ENCODE measurements at regions not wholly inside any gene's neighbourhood (a gene's known extent, or its start where the extent isn't known, plus 50 kb on each side); places are given as distances from the start of the nearest gene placed in this dataset.

- Histone ChIP-seq H3K56ac (ENCODE audit: extremely low read depth, insufficient read depth, low read length) (no peak overlapping the region), H4K91ac (ENCODE audit: insufficient read depth, low read depth, low read length) (no peak overlapping the region), H3K79me1 (ENCODE audit: low read depth in 1 of 2, low read length in 2 of 2) (no peaks in the 10 kb centered on the region), H3K9ac (ENCODE audit: low read depth, low read length) (no peak overlapping the region), H2AK9ac (replicated peaks; ENCODE audit: low read depth, low read length, poor library complexity) (no peak overlapping the region), H2BK15ac (ENCODE audit: low read depth, low read length) (no peak overlapping the region), H2BK20ac (ENCODE audit: low read depth, low read length) (no peak overlapping the region), H3K9me1 (ENCODE audit: insufficient read depth, low read length) (no peaks in the 10 kb centered on the region), H4K20me1 (ENCODE audit: insufficient read depth, low read length) (no peaks in the 10 kb centered on the region), H4K8ac (ENCODE audit: low read depth in 2 of 2, low read length in 2 of 2) (no peak overlapping the region), H3K18ac (ENCODE audit: low read depth, low read length) (no peak overlapping the region), H4K5ac (ENCODE audit: low read depth, low read length) (no peak overlapping the region), H3K14ac (replicated peaks; ENCODE audit: low read depth, low read length) (no peak overlapping the region), H2BK120ac (ENCODE audit: low read depth, low read length) (no peak overlapping the region), H2BK5ac (ENCODE audit: low read depth, low read length, poor library complexity, severe bottlenecking) (no peak overlapping the region), H3K27ac (ENCODE audit: insufficient read depth, low read length) (no peak overlapping the region), H3K9me3 (ENCODE audit: control insufficient read depth, insufficient read depth, low read length) (no peaks in the 10 kb centered on the region), H3K4me3 (ENCODE audit: insufficient read depth, low read depth, low read length) (no peak overlapping the region), H3K27me3 (ENCODE audit: control insufficient read depth, insufficient read depth, low read length) (no peaks in the 10 kb centered on the region), H3K23ac (ENCODE audit: low read depth, low read length) (no peak overlapping the region), H3K4me2 (ENCODE audit: low read depth, low read length) (no peak overlapping the region), H2AK5ac (ENCODE audit: low read depth, low read length) (no peak overlapping the region), H2AFZ (replicated peaks; ENCODE audit: low read length, poor library complexity) (no peak overlapping the region), H3K36me3 (ENCODE audit: control insufficient read depth, insufficient read depth, low read length) (no peaks in the 10 kb centered on the region), H3K4me1 (ENCODE audit: control insufficient read depth, insufficient read depth, low read length) (no peaks in the 10 kb centered on the region), H3K4ac (ENCODE audit: low read depth, low read length) (no peak overlapping the region)
- POLR2A ChIA-PET (ENCODE audit: unreplicated experiment) = no interaction called here
- intact Hi-C loops (cut with micrococcal nuclease) = no loop called here
- in situ Hi-C loops (cut with MboI; ENCODE audit: low sequenced_read_pairs) = no loop called here
- WGBS, 2 experiments (ENCODE audit: extremely low coverage in 2 of 2, insufficient read length in 1 of 2) = no CpG with 5 or more reads among the region's 1 CpG
- TF ChIP-seq SMC3 (IDR thresholded peaks at IDR 0.05; ENCODE audit: low read depth, low read length) (no peak), CTCF (conservative IDR thresholded peaks at IDR 0.05; ENCODE audit: low read depth, low read length) (no peak), MAZ (IDR thresholded peaks at IDR 0.05; ENCODE audit: borderline replicate concordance, low read depth, low read length) (no peak), FOS (IDR thresholded peaks at IDR 0.05; ENCODE audit: low read depth, low read length) (no peak), RAD21 (IDR thresholded peaks at IDR 0.05; ENCODE audit: low read length) (no peak), POLR2A (IDR thresholded peaks at IDR 0.05; ENCODE audit: low read depth, low read length) (no peak), NFE2L2 (IDR thresholded peaks at IDR 0.05; ENCODE audit: low read depth, low read length) (no peak), USF2 (IDR thresholded peaks at IDR 0.05; ENCODE audit: low read depth, low read length) (no peak), CEBPB (IDR thresholded peaks at IDR 0.05; ENCODE audit: low read depth, low read length) (no peak)
- dilution Hi-C loops (cut with HindIII; ENCODE audit: low sequenced_read_pairs, unreplicated experiment) = no loop called here
- ATAC-seq (ENCODE audit: low read depth) (no peak), DNase-seq (no peak)
- CTCF ChIA-PET = no interaction called here
- no TSS peak for BruUV-seq (replicated peaks)
Observed at GRCh38 chr5:106167766-106168165, 1503.0 kb downstream of the EFNA5 start.

All from IMR-90 (cell line).